H9 (cell line): ENCODE measurements at regions not wholly inside any gene's neighbourhood (a gene's known extent, or its start where the extent isn't known, plus 50 kb on each side); places are given as distances from the start of the nearest gene placed in this dataset.

ENCODE experiments used
- DNase-seq: peaks from one replicate; pipeline ENCODE4 v3.0.0-alpha.2; 2017
- H2AFZ ChIP-seq: one replicate; pipeline ENCODE4 v1.6.1; 2013; ENCODE audit warnings: mild to moderate bottlenecking, low read length, control low read depth, moderate library complexity
- H2AK5ac ChIP-seq: 2 replicates; pipeline ENCODE4 v1.6.1; 2013; ENCODE audit warnings: low read length, control low read depth, mixed read lengths; ENCODE audit not compliant: insufficient read length
- H2BK120ac ChIP-seq: one replicate; pipeline ENCODE4 v1.6.1; 2013; ENCODE audit warnings: low read depth, mild to moderate bottlenecking, low read length, control low read depth, inconsistent platforms; ENCODE audit not compliant: poor library complexity, severe bottlenecking
- H2BK12ac ChIP-seq: 2 replicates; pipeline ENCODE4 v1.6.1; 2013; ENCODE audit warnings: low read length, control low read depth, mixed read lengths, low read depth; ENCODE audit not compliant: insufficient read length
- H2BK15ac ChIP-seq: 2 replicates; pipeline ENCODE4 v1.6.1; 2013; ENCODE audit warnings: low read depth, low read length, control low read depth
- H2BK20ac ChIP-seq: one replicate; pipeline ENCODE4 v1.6.1; 2013; ENCODE audit warnings: low read depth, mild to moderate bottlenecking, low read length, control low read depth, inconsistent platforms; ENCODE audit not compliant: poor library complexity, severe bottlenecking
- H2BK5ac ChIP-seq: 2 replicates; pipeline ENCODE4 v1.6.1; 2013; ENCODE audit warnings: low read length, control low read depth, mixed read lengths; ENCODE audit not compliant: insufficient read length
- H3K14ac ChIP-seq: 2 replicates; pipeline ENCODE4 v1.6.1; 2013; ENCODE audit warnings: low read length, control low read depth; ENCODE audit not compliant: insufficient read depth
- H3K18ac ChIP-seq: 2 replicates; pipeline ENCODE4 v1.6.1; 2013; ENCODE audit warnings: low read depth, mild to moderate bottlenecking, mixed read lengths, low read length, control low read depth; ENCODE audit not compliant: insufficient read length
- H3K23ac ChIP-seq: 2 replicates; pipeline ENCODE4 v1.6.1; 2013; ENCODE audit warnings: low read length, control low read depth, mixed read lengths, low read depth; ENCODE audit not compliant: insufficient read length
- H3K23me2 ChIP-seq: 2 replicates; pipeline ENCODE4 v1.6.1; 2013; ENCODE audit warnings: low read depth, mild to moderate bottlenecking, mixed read lengths, low read length, control low read depth; ENCODE audit not compliant: insufficient read length, poor library complexity, severe bottlenecking
- H3K27ac ChIP-seq: 2 replicates; pipeline ENCODE4 v1.5.1; 2013; ENCODE audit warnings: low read length, control low read depth, mixed read lengths, low read depth; ENCODE audit not compliant: insufficient read length
- H3K27me3 ChIP-seq: 2 replicates; pipeline ENCODE4 v1.6.1; 2013; ENCODE audit warnings: low read length, control low read depth, inconsistent platforms; ENCODE audit not compliant: insufficient read depth
- H3K4ac ChIP-seq: 2 replicates; pipeline ENCODE4 v1.6.1; 2013; ENCODE audit warnings: low read depth, mild to moderate bottlenecking, control low read depth, inconsistent platforms, low read length, moderate library complexity
- H3K4me1 ChIP-seq: 2 replicates; pipeline ENCODE4 v1.6.1; 2013; ENCODE audit warnings: low read length, control low read depth, inconsistent platforms; ENCODE audit not compliant: insufficient read depth
- H3K4me2 ChIP-seq: 2 replicates; pipeline ENCODE4 v1.6.1; 2013; ENCODE audit warnings: low read length, control low read depth, mixed read lengths; ENCODE audit not compliant: insufficient read length, insufficient read depth
- H3K56ac ChIP-seq: 2 replicates; pipeline ENCODE4 v1.6.1; 2013; ENCODE audit warnings: low read depth, mild to moderate bottlenecking, mixed read lengths, low read length, control low read depth; ENCODE audit not compliant: insufficient read length
- H3K79me1 ChIP-seq: 2 replicates; pipeline ENCODE4 v1.6.1; 2013; ENCODE audit warnings: low read depth, mild to moderate bottlenecking, moderate library complexity, low read length, control low read depth, inconsistent platforms; ENCODE audit not compliant: insufficient read depth, poor library complexity, severe bottlenecking
- H3K79me2 ChIP-seq: 2 replicates; pipeline ENCODE4 v1.6.1; 2013; ENCODE audit warnings: low read length, control low read depth, inconsistent platforms; ENCODE audit not compliant: insufficient read depth
- H3K9ac ChIP-seq: 2 replicates; pipeline ENCODE4 v1.6.1; 2013; ENCODE audit warnings: low read length, control low read depth, mixed read lengths; ENCODE audit not compliant: insufficient read length; ENCODE audit errors: extremely low read depth
- H3K9me3 ChIP-seq: one replicate; pipeline ENCODE4 v1.6.1; 2013; ENCODE audit warnings: low read depth, low read length, inconsistent platforms; ENCODE audit not compliant: control insufficient read depth
- H3T11ph ChIP-seq: one replicate; pipeline ENCODE4 v1.6.1; 2013; ENCODE audit warnings: mild to moderate bottlenecking, low read length, control low read depth, inconsistent platforms
- H4K20me1 ChIP-seq: one replicate; pipeline ENCODE4 v1.6.1; 2013; ENCODE audit not compliant: control insufficient read depth, insufficient read length, insufficient read depth
- H4K5ac ChIP-seq: 2 replicates; pipeline ENCODE4 v1.6.1; 2013; ENCODE audit warnings: low read depth, mild to moderate bottlenecking, mixed read lengths, low read length, control low read depth; ENCODE audit not compliant: insufficient read length
- H4K8ac ChIP-seq: replicated peaks from 2 replicates; pipeline ENCODE4 v1.6.1; 2013; ENCODE audit warnings: low read length, control low read depth, mixed read lengths, low read depth; ENCODE audit not compliant: insufficient read length
- H4K91ac ChIP-seq: 2 replicates; pipeline ENCODE4 v1.6.1; 2013; ENCODE audit warnings: low read depth, mild to moderate bottlenecking, moderate library complexity, mixed read lengths, low read length, control low read depth; ENCODE audit not compliant: insufficient read length
- H3K27ac Mint-ChIP-seq, 3 experiments: 2 replicates in 2 of 3; 3 replicates in 1 of 3; pipeline ENCODE4 v1.8.0; 2020 to 2021; ENCODE audit warnings: mixed read lengths in 3 of 3, mild to moderate bottlenecking in 1 of 3, moderate library complexity in 1 of 3
- H3K27me3 Mint-ChIP-seq: 2 replicates; pipeline ENCODE4 v1.8.0; 2021; ENCODE audit warnings: low read depth, mild to moderate bottlenecking, moderate library complexity, mixed read lengths
- H3K36me3 Mint-ChIP-seq, 3 experiments: 2 replicates in 2 of 3; 3 replicates in 1 of 3; pipeline ENCODE4 v1.8.0; 2020 to 2021; ENCODE audit warnings: low read depth in 3 of 3, mixed read lengths in 3 of 3; ENCODE audit not compliant: insufficient read depth in 1 of 3
- H3K4me1 Mint-ChIP-seq, 2 experiments: 2 replicates each; pipeline ENCODE4 v1.8.0; 2020; ENCODE audit warnings: mixed read lengths in 2 of 2
- H3K4me3 Mint-ChIP-seq, 2 experiments: 2 replicates in 1 of 2; 3 replicates in 1 of 2; pipeline ENCODE4 v1.8.0; 2020 to 2021; ENCODE audit warnings: mild to moderate bottlenecking in 2 of 2, mixed read lengths in 2 of 2, moderate library complexity in 1 of 2
- H3K9me3 Mint-ChIP-seq, 2 experiments: 2 replicates in 1 of 2; 3 replicates in 1 of 2; pipeline ENCODE4 v1.8.0; 2020; ENCODE audit warnings: mild to moderate bottlenecking in 2 of 2, mixed read lengths in 2 of 2, moderate library complexity in 1 of 2
- WGBS: extraction: QIAGEN DNeasy Blood & Tissue Kit; methylation state at CpG from one replicate; pipeline ENCODE4 v1.1.7; 2013; ENCODE audit warnings: missing lambda C conversion rate, low lambda C conversion rate, mixed read lengths; ENCODE audit not compliant: insufficient read length; ENCODE audit errors: extremely low coverage; 5-methylcytosine and 5-hydroxymethylcytosine counted together
- TF ChIP-seq, protein P1 (sequence below): fragments of 200-600 bp; sonication (generic); conservative IDR thresholded peaks from 3 replicates; pipeline ENCODE4 v1.8.0; 2021; ENCODE audit warnings: antibody characterized with exemption, mild to moderate bottlenecking

DNA sequence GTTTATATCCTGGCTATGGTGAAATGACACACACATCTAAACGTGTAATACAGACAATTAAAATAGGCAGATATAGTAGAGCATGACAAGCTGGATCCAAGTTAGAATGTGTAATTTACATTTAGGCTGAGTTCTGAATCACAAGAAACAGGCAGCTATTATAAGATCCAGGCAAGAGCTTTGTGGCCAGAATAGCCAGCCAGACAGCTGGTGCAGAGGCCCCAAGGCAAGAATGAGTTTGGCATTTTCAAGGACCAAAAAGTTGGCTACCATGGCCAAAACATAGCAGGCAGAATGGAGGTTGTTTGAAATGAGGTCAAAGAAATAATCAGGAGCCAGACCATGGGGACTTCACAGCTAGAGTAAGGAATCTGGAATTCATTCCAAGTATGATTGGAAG lies 281.7 kb downstream of the MTERF1 start:
- no peak overlapping the region for H3K23ac ChIP-seq
- no peak overlapping the region for H3K27ac Mint-ChIP-seq
- H4K8ac ChIP-seq = no peak overlapping the region
- no peak overlapping the region for H3T11ph ChIP-seq
- no peak for DNase-seq
- H3K9ac ChIP-seq = no peak overlapping the region
- no peak overlapping the region for H2AK5ac ChIP-seq
- H3K4me3 Mint-ChIP-seq = no peak overlapping the region
- no peak overlapping the region for H3K27ac ChIP-seq
- no peak overlapping the region for H4K5ac ChIP-seq
- H2BK5ac ChIP-seq = no peak overlapping the region
- no peak overlapping the region for H3K4me2 ChIP-seq
- H3K14ac ChIP-seq = no peak overlapping the region
- H3K56ac ChIP-seq = no peak overlapping the region
- no peaks in the 10 kb centered on the region for H3K79me1 ChIP-seq
- no peak overlapping the region for H2AFZ ChIP-seq
- H3K4me1 Mint-ChIP-seq = peaks cover 5 to 12% of the 10 kb centered on the region in 2 experiments
- H3K18ac ChIP-seq = no peak overlapping the region
- no peaks in the 10 kb centered on the region for H3K9me3 ChIP-seq
- H3K4ac ChIP-seq = no peak overlapping the region
- H2BK15ac ChIP-seq = no peak overlapping the region
- H2BK20ac ChIP-seq = no peak overlapping the region
- H4K20me1 ChIP-seq = no peaks in the 10 kb centered on the region
- no peaks in the 10 kb centered on the region for H3K27me3 ChIP-seq
- H2BK12ac ChIP-seq = no peak overlapping the region
- H3K79me2 ChIP-seq = no peaks in the 10 kb centered on the region
- no peaks in the 10 kb centered on the region; the same call in 1 of the 2 replicates for H3K4me1 ChIP-seq
- TF ChIP-seq, protein P1, sequence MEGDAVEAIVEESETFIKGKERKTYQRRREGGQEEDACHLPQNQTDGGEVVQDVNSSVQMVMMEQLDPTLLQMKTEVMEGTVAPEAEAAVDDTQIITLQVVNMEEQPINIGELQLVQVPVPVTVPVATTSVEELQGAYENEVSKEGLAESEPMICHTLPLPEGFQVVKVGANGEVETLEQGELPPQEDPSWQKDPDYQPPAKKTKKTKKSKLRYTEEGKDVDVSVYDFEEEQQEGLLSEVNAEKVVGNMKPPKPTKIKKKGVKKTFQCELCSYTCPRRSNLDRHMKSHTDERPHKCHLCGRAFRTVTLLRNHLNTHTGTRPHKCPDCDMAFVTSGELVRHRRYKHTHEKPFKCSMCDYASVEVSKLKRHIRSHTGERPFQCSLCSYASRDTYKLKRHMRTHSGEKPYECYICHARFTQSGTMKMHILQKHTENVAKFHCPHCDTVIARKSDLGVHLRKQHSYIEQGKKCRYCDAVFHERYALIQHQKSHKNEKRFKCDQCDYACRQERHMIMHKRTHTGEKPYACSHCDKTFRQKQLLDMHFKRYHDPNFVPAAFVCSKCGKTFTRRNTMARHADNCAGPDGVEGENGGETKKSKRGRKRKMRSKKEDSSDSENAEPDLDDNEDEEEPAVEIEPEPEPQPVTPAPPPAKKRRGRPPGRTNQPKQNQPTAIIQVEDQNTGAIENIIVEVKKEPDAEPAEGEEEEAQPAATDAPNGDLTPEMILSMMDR = no peak
- no peaks in the 10 kb centered on the region for H3K9me3 Mint-ChIP-seq
- no peaks in the 10 kb centered on the region for H3K36me3 Mint-ChIP-seq
- no peaks in the 10 kb centered on the region; the same call in 1 of the 2 replicates for H3K27me3 Mint-ChIP-seq
- H3K23me2 ChIP-seq = no peaks in the 10 kb centered on the region
- no peak overlapping the region for H2BK120ac ChIP-seq
- WGBS = no CpG with 5 or more reads among the region's 1 CpG
- no peak overlapping the region for H4K91ac ChIP-seq
